Gastrocnemius medialis (tissue), 4 donors: ENCODE measurements at regions not wholly inside any gene's neighbourhood (a gene's known extent, or its start where the extent isn't known, plus 50 kb on each side); places are given as distances from the start of the nearest gene placed in this dataset.

ENCODE experiments used
- ATAC-seq, 2 donors: fragments of 150-250 bp; one replicate each; pipeline ENCODE4 v1.9.1; 2016
- DNase-seq, 2 donors: peaks; one replicate each; pipeline ENCODE4 v3.0.0-alpha.2; 2019
- H3K27ac ChIP-seq, 4 donors: fragments of 200-600 bp; sonication (generic); 1 replicate in 1 of 4; 2 replicates in 3 of 4; pipeline ENCODE4 v1.5.1; 2016 to 2018; ENCODE audit warnings: mild to moderate bottlenecking in 2 of 4, moderate library complexity in 1 of 4
- H3K27me3 ChIP-seq, 3 donors: fragments of 200-600 bp; sonication (generic) in 2 of 3; 1 replicate in 1 of 3; 2 replicates in 2 of 3; pipeline versions ENCODE4 v1.5.1 to v1.6.0; 2016 to 2019; ENCODE audit warnings: mild to moderate bottlenecking in 1 of 3, moderate library complexity in 1 of 3
- H3K36me3 ChIP-seq, 2 donors: fragments of 200-600 bp; sonication (generic) in 1 of 2; one replicate each; pipeline ENCODE4 v1.5.1; 2017 to 2018
- H3K4me1 ChIP-seq, 2 donors: fragments of 200-600 bp; sonication (generic) in 1 of 2; one replicate each; pipeline ENCODE4 v1.5.1; 2016 to 2017; ENCODE audit warnings: mild to moderate bottlenecking in 2 of 2
- H3K4me3 ChIP-seq, 4 donors: fragments of 200-600 bp; sonication (generic) in 3 of 4; 1 replicate in 1 of 4; 2 replicates in 3 of 4; pipeline ENCODE4 v1.5.1; 2016 to 2019; ENCODE audit warnings: mild to moderate bottlenecking in 2 of 4
- H3K9me3 ChIP-seq, 3 donors: fragments of 200-600 bp; sonication (generic) in 2 of 3; 1 replicate in 1 of 3; 2 replicates in 2 of 3; pipeline ENCODE4 v1.5.1; 2016 to 2019
- CTCF ChIP-seq, 5 experiments: fragments of 450-650 bp in 3 of 5; fragments of 200-600 bp in 2 of 5; sonication (generic) in 2 of 5; IDR thresholded peaks in 4 of 5; conservative IDR thresholded peaks in 1 of 5; 1 replicate in 4 of 5; 2 replicates in 1 of 5; pipeline ENCODE4 v1.5.1; 2016 to 2019; ENCODE audit warnings: antibody characterized with exemption in 5 of 5, mild to moderate bottlenecking in 3 of 5, moderate library complexity in 3 of 5
- POLR2A ChIP-seq, 2 donors: fragments of 450-650 bp; IDR thresholded peaks; one replicate each; pipeline ENCODE4 v1.6.1; 2017; ENCODE audit warnings: antibody characterized with exemption in 2 of 2, mild to moderate bottlenecking in 2 of 2, moderate library complexity in 2 of 2
- in situ Hi-C, 4 donors: fragments of 200-750 bp; cut with MboI; loops; one replicate each; pipeline versions ENCODE4 v1.15.0 to v1.8.0; 2017; ENCODE audit warnings: low sequenced_read_pairs in 4 of 4
- intact Hi-C: fragments of 100-400 bp; cut with DNase I; formaldehyde crosslinking; loops from one replicate; pipeline ENCODE4 v1.15.1; 2023; ENCODE audit warnings: low total_unique reads

- Histone ChIP-seq H3K27me3 (no peaks in the 10 kb centered on the region), H3K9me3 (no peaks in the 10 kb centered on the region), H3K36me3 (no peaks in the 10 kb centered on the region), H3K27ac (no peak overlapping the region), H3K4me3 (no peak overlapping the region), H3K4me1 (no peaks in the 10 kb centered on the region)
- ATAC-seq (no peak), DNase-seq (no peak)
- TF ChIP-seq POLR2A (IDR thresholded peaks at IDR 0.05) (no peak), CTCF (IDR thresholded peaks at IDR 0.05 in 4 of 5, conservative IDR thresholded peaks at IDR 0.05 in 1 of 5) (no peak)
- in situ Hi-C loops, result no loop called here
- intact Hi-C loops, result no loop called here
These were observed 394.0 kb upstream of the IGFBP7 start for GRCh38 chr4:57504139-57504538.

GRCh38 chr4:57501720-57502119 is 391.5 kb upstream of the IGFBP7 start:
- Histone ChIP-seq H3K9me3 (no peaks in the 10 kb centered on the region), H3K27ac (no peak overlapping the region), H3K4me1 (no peaks in the 10 kb centered on the region), H3K27me3 (no peaks in the 10 kb centered on the region), H3K36me3 (no peaks in the 10 kb centered on the region), H3K4me3 (no peak overlapping the region)
- in situ Hi-C loops, result no loop called here
- DNase-seq, result no peak
- no peak for TF ChIP-seq CTCF (IDR thresholded peaks at IDR 0.05 in 4 of 5, conservative IDR thresholded peaks at IDR 0.05 in 1 of 5)
- TF ChIP-seq POLR2A (IDR thresholded peaks at IDR 0.05), result no peak
- no peak for ATAC-seq
- intact Hi-C loops, result no loop called here

- intact Hi-C loops (no loop called here), in situ Hi-C loops (no loop called here)
- no peak for ATAC-seq
- Histone ChIP-seq H3K36me3 (no peaks in the 10 kb centered on the region), H3K27ac (no peak overlapping the region), H3K4me1 (no peaks in the 10 kb centered on the region), H3K9me3 (no peaks in the 10 kb centered on the region), H3K27me3 (no peaks in the 10 kb centered on the region), H3K4me3 (no peak overlapping the region)
- no peak for DNase-seq
- TF ChIP-seq POLR2A (IDR thresholded peaks at IDR 0.05) (no peak), CTCF (IDR thresholded peaks at IDR 0.05 in 4 of 5, conservative IDR thresholded peaks at IDR 0.05 in 1 of 5) (no peak)
These were observed 389.6 kb upstream of the IGFBP7 start for GRCh38 chr4:57499786-57500185.

GRCh38 chr4:57498251-57498650 is 388.1 kb upstream of the IGFBP7 start:
- H3K4me3 ChIP-seq, result no peak overlapping the region
- no peaks in the 10 kb centered on the region for H3K4me1 ChIP-seq
- ATAC-seq, result no peak
- H3K27ac ChIP-seq, result no peak overlapping the region
- no peaks in the 10 kb centered on the region for H3K36me3 ChIP-seq
- no peaks in the 10 kb centered on the region for H3K27me3 ChIP-seq
- in situ Hi-C loops, result no loop called here
- no peak for DNase-seq
- TF ChIP-seq CTCF (IDR thresholded peaks at IDR 0.05 in 4 of 5, conservative IDR thresholded peaks at IDR 0.05 in 1 of 5) (no peak), POLR2A (IDR thresholded peaks at IDR 0.05) (no peak)
- intact Hi-C loops, result no loop called here
- H3K9me3 ChIP-seq, result no peaks in the 10 kb centered on the region

- in situ Hi-C loops, result no loop called here
- Histone ChIP-seq H3K27me3 (no peaks in the 10 kb centered on the region), H3K4me1 (no peaks in the 10 kb centered on the region), H3K4me3 (no peak overlapping the region), H3K27ac (no peak overlapping the region), H3K9me3 (no peaks in the 10 kb centered on the region), H3K36me3 (no peaks in the 10 kb centered on the region)
- TF ChIP-seq POLR2A (IDR thresholded peaks at IDR 0.05) (no peak), CTCF (IDR thresholded peaks at IDR 0.05 in 4 of 5, conservative IDR thresholded peaks at IDR 0.05 in 1 of 5) (no peak)
- no peak for DNase-seq
- no peak for ATAC-seq
- intact Hi-C loops, result no loop called here
These were observed 386.7 kb upstream of the IGFBP7 start for GRCh38 chr4:57496697-57497471.
